ENCODE measurements at regions not wholly inside any gene's neighbourhood (a gene's known extent, or its start where the extent isn't known, plus 50 kb on each side); places are given as distances from the start of the nearest gene placed in this dataset.

- ChIA-PET CTCF (no interaction called here), POLR2A (ENCODE audit: low non-redundant PET) (interaction anchor here (0.6 kb wide), 1 partner anchor 363 kb away, joined by 3 read pairs; no protein-coding TSS in a partner anchor)
- no peak for DNase-seq (ENCODE audit: low spot score)
- H3K4me3 ChIP-seq (ENCODE audit: low read depth, low read length, poor library complexity, severe bottlenecking): no peak overlapping the region
- no peaks in the 10 kb centered on the region for H3K27me3 ChIP-seq (replicated peaks; ENCODE audit: insufficient read depth, low read depth, low read length, poor library complexity)
- no peak overlapping the region for H3K27ac ChIP-seq (ENCODE audit: low read depth, low read length, poor library complexity, severe bottlenecking)
- H3K9me3 ChIP-seq (ENCODE audit: low read depth, low read length, poor library complexity, severe bottlenecking): no peaks in the 10 kb centered on the region
- H3K4me1 ChIP-seq (ENCODE audit: insufficient read depth, low read length, poor library complexity, severe bottlenecking): peaks cover 3% of the 10 kb centered on the region
- H3K36me3 ChIP-seq (ENCODE audit: insufficient read depth, low read length, poor library complexity, severe bottlenecking): no peaks in the 10 kb centered on the region
- intact Hi-C loops (cut with micrococcal nuclease; ENCODE audit: unreplicated experiment): no loop called here
- no TSS peak for BruUV-seq (replicated peaks)
- TF ChIP-seq EZH2 (IDR thresholded peaks at IDR 0.05; ENCODE audit: borderline replicate concordance, low read depth, low read length, poor library complexity, severe bottlenecking): no peak
- TF ChIP-seq, protein P1, sequence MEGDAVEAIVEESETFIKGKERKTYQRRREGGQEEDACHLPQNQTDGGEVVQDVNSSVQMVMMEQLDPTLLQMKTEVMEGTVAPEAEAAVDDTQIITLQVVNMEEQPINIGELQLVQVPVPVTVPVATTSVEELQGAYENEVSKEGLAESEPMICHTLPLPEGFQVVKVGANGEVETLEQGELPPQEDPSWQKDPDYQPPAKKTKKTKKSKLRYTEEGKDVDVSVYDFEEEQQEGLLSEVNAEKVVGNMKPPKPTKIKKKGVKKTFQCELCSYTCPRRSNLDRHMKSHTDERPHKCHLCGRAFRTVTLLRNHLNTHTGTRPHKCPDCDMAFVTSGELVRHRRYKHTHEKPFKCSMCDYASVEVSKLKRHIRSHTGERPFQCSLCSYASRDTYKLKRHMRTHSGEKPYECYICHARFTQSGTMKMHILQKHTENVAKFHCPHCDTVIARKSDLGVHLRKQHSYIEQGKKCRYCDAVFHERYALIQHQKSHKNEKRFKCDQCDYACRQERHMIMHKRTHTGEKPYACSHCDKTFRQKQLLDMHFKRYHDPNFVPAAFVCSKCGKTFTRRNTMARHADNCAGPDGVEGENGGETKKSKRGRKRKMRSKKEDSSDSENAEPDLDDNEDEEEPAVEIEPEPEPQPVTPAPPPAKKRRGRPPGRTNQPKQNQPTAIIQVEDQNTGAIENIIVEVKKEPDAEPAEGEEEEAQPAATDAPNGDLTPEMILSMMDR (conservative IDR thresholded peaks at IDR 0.05; ENCODE audit: low read depth, low read length): no peak
Measured at GRCh38 chr1:58075188-58075578, 471.3 kb downstream of the OMA1 start.

- no TSS peak for BruUV-seq (replicated peaks)
- no peak overlapping the region for H3K4me3 ChIP-seq (ENCODE audit: low read depth, low read length, poor library complexity, severe bottlenecking)
- no peaks in the 10 kb centered on the region for H3K9me3 ChIP-seq (ENCODE audit: low read depth, low read length, poor library complexity, severe bottlenecking)
- TF ChIP-seq, protein P1 (conservative IDR thresholded peaks at IDR 0.05; ENCODE audit: low read depth, low read length): no peak
- no peak for TF ChIP-seq EZH2 (IDR thresholded peaks at IDR 0.05; ENCODE audit: borderline replicate concordance, low read depth, low read length, poor library complexity, severe bottlenecking)
- ChIA-PET CTCF (no interaction called here), POLR2A (ENCODE audit: low non-redundant PET) (no interaction called here)
- DNase-seq (ENCODE audit: low spot score): no peak
- H3K4me1 ChIP-seq (ENCODE audit: insufficient read depth, low read length, poor library complexity, severe bottlenecking): peaks cover 3% of the 10 kb centered on the region
- H3K36me3 ChIP-seq (ENCODE audit: insufficient read depth, low read length, poor library complexity, severe bottlenecking): no peaks in the 10 kb centered on the region
- H3K27ac ChIP-seq (ENCODE audit: low read depth, low read length, poor library complexity, severe bottlenecking): no peak overlapping the region
- H3K27me3 ChIP-seq (replicated peaks; ENCODE audit: insufficient read depth, low read depth, low read length, poor library complexity): no peaks in the 10 kb centered on the region
- intact Hi-C loops (cut with micrococcal nuclease; ENCODE audit: unreplicated experiment): no loop called here
Measured at GRCh38 chr1:58072450-58072849, 474.1 kb downstream of the OMA1 start.

DNA sequence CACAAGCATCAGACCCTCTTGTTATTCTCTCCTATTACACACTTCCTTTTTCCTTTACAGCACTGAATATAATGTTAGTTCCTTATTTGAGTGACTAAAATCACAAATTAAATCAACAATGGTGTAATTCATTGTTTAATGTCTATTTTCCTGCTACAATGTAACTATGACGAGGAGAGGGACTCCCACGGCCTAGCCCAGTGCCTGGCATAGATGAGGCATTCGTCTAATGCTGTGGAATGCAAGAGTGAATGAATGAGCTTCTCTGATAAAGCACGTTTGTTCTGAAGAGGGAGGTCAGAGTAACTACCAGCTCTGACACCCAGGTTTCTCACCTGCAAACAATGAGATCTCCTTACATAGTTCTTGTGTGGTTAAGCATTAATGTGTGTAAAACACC lies 479.4 kb downstream of the OMA1 start:
- ChIA-PET CTCF (no interaction called here), POLR2A (ENCODE audit: low non-redundant PET) (no interaction called here)
- no peaks in the 10 kb centered on the region for H3K9me3 ChIP-seq (ENCODE audit: low read depth, low read length, poor library complexity, severe bottlenecking)
- H3K4me1 ChIP-seq (ENCODE audit: insufficient read depth, low read length, poor library complexity, severe bottlenecking): no peaks in the 10 kb centered on the region
- H3K27ac ChIP-seq (ENCODE audit: low read depth, low read length, poor library complexity, severe bottlenecking): no peak overlapping the region
- no TSS peak for BruUV-seq (replicated peaks)
- H3K36me3 ChIP-seq (ENCODE audit: insufficient read depth, low read length, poor library complexity, severe bottlenecking): no peaks in the 10 kb centered on the region
- no peak for DNase-seq (ENCODE audit: low spot score)
- intact Hi-C loops (cut with micrococcal nuclease; ENCODE audit: unreplicated experiment): no loop called here
- no peaks in the 10 kb centered on the region for H3K27me3 ChIP-seq (replicated peaks; ENCODE audit: insufficient read depth, low read depth, low read length, poor library complexity)
- H3K4me3 ChIP-seq (ENCODE audit: low read depth, low read length, poor library complexity, severe bottlenecking): no peak overlapping the region
- TF ChIP-seq, protein P1 (conservative IDR thresholded peaks at IDR 0.05; ENCODE audit: low read depth, low read length): no peak
- no peak for TF ChIP-seq EZH2 (IDR thresholded peaks at IDR 0.05; ENCODE audit: borderline replicate concordance, low read depth, low read length, poor library complexity, severe bottlenecking)
